Ishikawa (cell line): ENCODE measurements at regions not wholly inside any gene's neighbourhood (a gene's known extent, or its start where the extent isn't known, plus 50 kb on each side); places are given as distances from the start of the nearest gene placed in this dataset.

ENCODE experiments used
- CEBPB ChIP-seq: IDR thresholded peaks from 2 replicates; pipeline ENCODE4 v1.6.1; 2012
- CREB1 ChIP-seq: IDR thresholded peaks from 2 replicates; pipeline ENCODE4 v1.6.1; 2012; ENCODE audit warnings: low read depth
- EGR1 ChIP-seq: IDR thresholded peaks from 2 replicates; pipeline ENCODE4 v1.6.1; 2012
- EP300 ChIP-seq: IDR thresholded peaks from 2 replicates; pipeline ENCODE4 v1.6.1; 2012; ENCODE audit warnings: borderline replicate concordance
- FOXM1 ChIP-seq: IDR thresholded peaks from 2 replicates; pipeline ENCODE4 v1.6.1; 2012; ENCODE audit warnings: low read depth, borderline replicate concordance
- MAX ChIP-seq: IDR thresholded peaks from 2 replicates; pipeline ENCODE4 v1.6.1; 2012
- NFIC ChIP-seq: IDR thresholded peaks from 2 replicates; pipeline ENCODE4 v1.6.1; 2012
- RAD21 ChIP-seq: IDR thresholded peaks from 2 replicates; pipeline ENCODE4 v1.6.1; 2012; ENCODE audit warnings: low read depth
- REST ChIP-seq: IDR thresholded peaks from 2 replicates; pipeline ENCODE4 v1.6.1; 2012; ENCODE audit warnings: low read depth, mild to moderate bottlenecking
- TAF1 ChIP-seq: IDR thresholded peaks from 2 replicates; pipeline ENCODE4 v1.6.1; 2012; ENCODE audit warnings: low read depth, mild to moderate bottlenecking
- TCF12 ChIP-seq: IDR thresholded peaks from 2 replicates; pipeline ENCODE4 v1.6.1; 2012; ENCODE audit warnings: low read depth
- TEAD4 ChIP-seq: IDR thresholded peaks from 2 replicates; pipeline ENCODE4 v1.6.1; 2012
- YY1 ChIP-seq: IDR thresholded peaks from 2 replicates; pipeline ENCODE4 v1.6.1; 2012; ENCODE audit warnings: low read depth
- ZBTB7A ChIP-seq: IDR thresholded peaks from 2 replicates; pipeline ENCODE4 v1.6.1; 2012; ENCODE audit warnings: low read depth
- TF ChIP-seq, protein P1 (sequence below): IDR thresholded peaks from 2 replicates; pipeline ENCODE4 v1.6.1; 2012

- TF ChIP-seq TAF1 (no peak), ZBTB7A (no peak), TEAD4 (no peak), YY1 (no peak), REST (no peak), CEBPB (no peak), CREB1 (no peak), RAD21 (no peak), FOXM1 (no peak), EP300 (no peak), EGR1 (no peak), TCF12 (no peak)
- TF ChIP-seq, protein P1, sequence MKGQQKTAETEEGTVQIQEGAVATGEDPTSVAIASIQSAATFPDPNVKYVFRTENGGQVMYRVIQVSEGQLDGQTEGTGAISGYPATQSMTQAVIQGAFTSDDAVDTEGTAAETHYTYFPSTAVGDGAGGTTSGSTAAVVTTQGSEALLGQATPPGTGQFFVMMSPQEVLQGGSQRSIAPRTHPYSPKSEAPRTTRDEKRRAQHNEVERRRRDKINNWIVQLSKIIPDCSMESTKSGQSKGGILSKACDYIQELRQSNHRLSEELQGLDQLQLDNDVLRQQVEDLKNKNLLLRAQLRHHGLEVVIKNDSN, result no peak
Measured at GRCh38 chr15:58279654-58280053, 141.5 kb downstream of the AQP9 start.

GRCh38 chr15:58282060-58282708 is 144.0 kb downstream of the AQP9 start:
- no peak for TF ChIP-seq NFIC
- TF ChIP-seq RAD21, result no peak
- TF ChIP-seq ZBTB7A, result no peak
- no peak for TF ChIP-seq TCF12
- no peak for TF ChIP-seq TEAD4

DNA sequence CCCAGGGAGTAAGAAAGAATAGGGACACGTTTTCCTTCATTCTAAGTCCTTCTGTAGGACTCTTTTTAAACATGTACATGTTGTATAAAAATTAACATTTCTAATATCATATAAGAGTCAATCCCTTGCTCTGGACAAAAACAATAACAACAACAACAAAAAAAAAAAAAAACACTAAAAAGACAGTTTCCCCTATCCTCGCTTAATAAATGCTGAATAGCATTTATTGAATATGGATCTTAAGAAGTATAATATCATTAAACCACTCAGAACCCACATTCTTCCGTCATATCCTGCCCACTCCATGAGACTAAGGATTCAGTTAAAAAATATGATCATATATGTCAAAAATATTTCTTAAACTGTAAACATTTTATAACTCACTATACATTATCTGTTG is 145.1 kb downstream of the AQP9 start:
- TF ChIP-seq TAF1 (no peak), EP300 (no peak), NFIC (no peak), RAD21 (no peak), CEBPB (no peak)

GRCh38 chr15:58284293-58284692 is 146.1 kb downstream of the AQP9 start:
- no peak for TF ChIP-seq EGR1
- no peak for TF ChIP-seq TEAD4
- no peak for TF ChIP-seq FOXM1
- no peak for TF ChIP-seq NFIC
- TF ChIP-seq REST, result no peak
- TF ChIP-seq, protein P1, result no peak
- no peak for TF ChIP-seq TCF12
- TF ChIP-seq CREB1, result no peak
- TF ChIP-seq EP300, result no peak
- no peak for TF ChIP-seq MAX
- TF ChIP-seq YY1, result no peak

DNA sequence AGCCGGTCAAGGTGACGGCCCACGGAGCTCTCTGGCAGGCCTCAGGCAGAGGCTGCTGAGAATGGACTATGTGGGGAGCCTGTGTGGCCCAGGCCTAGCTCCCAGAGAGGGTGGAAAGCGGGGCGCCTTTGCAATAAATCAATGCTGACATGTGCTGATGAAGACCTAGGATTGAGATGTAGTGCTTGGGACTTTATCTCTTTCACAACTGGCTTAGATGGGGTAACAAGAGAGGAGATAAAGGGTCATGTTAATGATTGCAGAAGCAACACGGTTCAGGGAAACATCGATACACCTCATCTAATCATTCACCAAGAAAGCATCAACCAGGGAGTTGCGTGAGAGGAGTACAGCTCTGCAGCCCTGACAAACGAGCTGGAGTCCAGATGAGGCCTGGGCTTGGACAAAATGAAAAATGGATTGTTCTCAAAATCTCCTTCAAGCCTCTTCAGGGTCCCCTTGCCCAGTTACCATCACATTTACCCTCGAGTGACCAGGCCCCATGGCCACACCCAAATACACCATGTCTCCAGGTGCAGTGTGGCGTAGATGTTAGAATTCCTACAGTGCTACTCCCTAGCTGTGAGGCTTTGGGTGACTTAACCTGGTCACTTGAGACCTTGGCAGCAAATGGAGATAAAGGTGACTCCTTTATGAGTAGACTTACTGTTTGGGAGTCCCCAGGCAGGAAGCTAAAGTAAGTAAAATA is 146.4 kb upstream of the LIPC start:
- TF ChIP-seq MAX (no peak), TCF12 (no peak), FOXM1 (no peak), TAF1 (no peak), RAD21 (no peak), ZBTB7A (no peak), TEAD4 (no peak), YY1 (no peak), CEBPB (no peak)
- TF ChIP-seq, protein P1, result no peak

GRCh38 chr15:58285921-58286278 is 145.9 kb upstream of the LIPC start:
- TF ChIP-seq FOXM1 (no peak), CEBPB (no peak), RAD21 (no peak), REST (no peak), NFIC (no peak), TEAD4 (no peak), CREB1 (no peak), MAX (no peak), YY1 (no peak), ZBTB7A (no peak), EGR1 (no peak), TAF1 (no peak), EP300 (no peak), TCF12 (no peak)
- TF ChIP-seq, protein P1, result no peak
